Astrocyte (in vitro differentiated cells and primary cell): ENCODE measurements at regions not wholly inside any gene's neighbourhood (a gene's known extent, or its start where the extent isn't known, plus 50 kb on each side); places are given as distances from the start of the nearest gene placed in this dataset.
"Not testable (repeated sequence)": the region's sequence is repeated elsewhere in the genome, so short reads cannot be mapped to it uniquely, and the experiment has no call there.

Experiments
- EZH2 ChIP-seq: IDR thresholded peaks from 2 replicates; pipeline ENCODE4 v1.6.1; 2012; ENCODE audit warnings: mild to moderate bottlenecking, low read length, inconsistent platforms; ENCODE audit not compliant: insufficient read depth
- TF ChIP-seq, protein P1 (sequence below): IDR thresholded peaks from 2 replicates; pipeline ENCODE4 v1.5.1; 2011; ENCODE audit warnings: low read depth, mild to moderate bottlenecking, inconsistent platforms, low read length, moderate library complexity; ENCODE audit not compliant: insufficient read depth

DNA sequence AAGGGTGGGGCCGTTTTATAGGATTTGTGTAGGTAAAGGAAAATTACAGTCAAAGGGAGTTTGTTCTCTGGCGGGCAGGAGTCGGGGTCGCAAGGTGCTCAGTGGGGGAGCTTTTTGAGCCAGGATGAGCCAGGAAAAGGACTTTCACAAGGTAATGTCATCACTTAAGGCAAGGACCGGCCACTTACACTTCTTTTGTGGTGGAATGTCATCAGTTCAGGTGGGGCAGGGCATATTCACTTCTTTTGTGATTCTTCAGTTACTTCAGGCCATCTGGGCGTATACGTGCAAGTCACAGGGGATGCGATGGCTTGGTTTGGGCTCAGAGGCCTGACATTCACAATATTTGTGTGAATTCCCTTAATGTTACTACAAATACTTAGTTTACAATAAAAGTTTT, 88.2 kb upstream of the MAP3K7 start:
- TF ChIP-seq, protein P1, sequence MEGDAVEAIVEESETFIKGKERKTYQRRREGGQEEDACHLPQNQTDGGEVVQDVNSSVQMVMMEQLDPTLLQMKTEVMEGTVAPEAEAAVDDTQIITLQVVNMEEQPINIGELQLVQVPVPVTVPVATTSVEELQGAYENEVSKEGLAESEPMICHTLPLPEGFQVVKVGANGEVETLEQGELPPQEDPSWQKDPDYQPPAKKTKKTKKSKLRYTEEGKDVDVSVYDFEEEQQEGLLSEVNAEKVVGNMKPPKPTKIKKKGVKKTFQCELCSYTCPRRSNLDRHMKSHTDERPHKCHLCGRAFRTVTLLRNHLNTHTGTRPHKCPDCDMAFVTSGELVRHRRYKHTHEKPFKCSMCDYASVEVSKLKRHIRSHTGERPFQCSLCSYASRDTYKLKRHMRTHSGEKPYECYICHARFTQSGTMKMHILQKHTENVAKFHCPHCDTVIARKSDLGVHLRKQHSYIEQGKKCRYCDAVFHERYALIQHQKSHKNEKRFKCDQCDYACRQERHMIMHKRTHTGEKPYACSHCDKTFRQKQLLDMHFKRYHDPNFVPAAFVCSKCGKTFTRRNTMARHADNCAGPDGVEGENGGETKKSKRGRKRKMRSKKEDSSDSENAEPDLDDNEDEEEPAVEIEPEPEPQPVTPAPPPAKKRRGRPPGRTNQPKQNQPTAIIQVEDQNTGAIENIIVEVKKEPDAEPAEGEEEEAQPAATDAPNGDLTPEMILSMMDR: not testable (repeated sequence)
- TF ChIP-seq EZH2: not testable (repeated sequence)
